Smooth muscle cell (in vitro differentiated cells): ENCODE measurements at regions not wholly inside any gene's neighbourhood (a gene's known extent, or its start where the extent isn't known, plus 50 kb on each side); places are given as distances from the start of the nearest gene placed in this dataset.

ENCODE experiments used
- DNase-seq: peaks from one replicate; lab custom pipeline; 2025; ENCODE audit not compliant: unreplicated experiment; lab: John Stamatoyannopoulos, UW
- H2AFZ ChIP-seq: fragments of 200-600 bp; sonication (generic); 2 replicates; pipeline ENCODE4 v1.6.0; 2016; ENCODE audit warnings: antibody characterized with exemption, low read depth, mild to moderate bottlenecking
- H3F3A ChIP-seq: fragments of 200-600 bp; sonication (generic); 2 replicates; pipeline ENCODE4 v1.6.0; 2017; ENCODE audit warnings: antibody characterized with exemption, low read depth
- H3K27ac ChIP-seq: fragments of 200-600 bp; sonication (generic); 2 replicates; pipeline ENCODE4 v1.5.1; 2016; ENCODE audit warnings: low read depth, mild to moderate bottlenecking
- H3K27me3 ChIP-seq: fragments of 200-600 bp; sonication (generic); 2 replicates; pipeline ENCODE4 v1.6.1; 2016; ENCODE audit warnings: low read depth, mild to moderate bottlenecking
- H3K36me3 ChIP-seq: fragments of 200-600 bp; sonication (generic); 2 replicates; pipeline ENCODE4 v1.5.1; 2016; ENCODE audit warnings: low read depth
- H3K4me1 ChIP-seq: fragments of 200-600 bp; sonication (generic); 2 replicates; pipeline ENCODE4 v1.5.1; 2016; ENCODE audit warnings: low read depth
- H3K4me2 ChIP-seq: fragments of 200-600 bp; sonication (generic); 2 replicates; pipeline ENCODE4 v1.6.0; 2016; ENCODE audit warnings: mild to moderate bottlenecking
- H3K4me3 ChIP-seq: fragments of 200-600 bp; sonication (generic); 2 replicates; pipeline ENCODE4 v1.5.1; 2016; ENCODE audit warnings: mild to moderate bottlenecking
- H3K79me2 ChIP-seq: fragments of 200-600 bp; sonication (generic); 2 replicates; pipeline ENCODE4 v1.6.0; 2016; ENCODE audit warnings: low read depth, mild to moderate bottlenecking
- H3K9ac ChIP-seq: fragments of 200-600 bp; sonication (generic); 2 replicates; pipeline ENCODE4 v1.6.0; 2016; ENCODE audit warnings: low read depth
- H3K9me3 ChIP-seq: fragments of 200-600 bp; sonication (generic); replicated peaks from 2 replicates; pipeline ENCODE4 v1.5.1; 2016; ENCODE audit warnings: low read depth
- H4K20me1 ChIP-seq: fragments of 200-600 bp; sonication (generic); 2 replicates; pipeline ENCODE4 v1.6.0; 2016; ENCODE audit warnings: low read depth
- WGBS: methylation state at CpG from one replicate; pipeline ENCODE4 v1.1.7; 2016; ENCODE audit warnings: low lambda C conversion rate; 5-methylcytosine and 5-hydroxymethylcytosine counted together
- TF ChIP-seq, protein P1 (sequence below): fragments of 200-600 bp; sonication (generic); IDR thresholded peaks from 2 replicates; pipeline ENCODE4 v1.5.1; 2017; ENCODE audit warnings: borderline replicate concordance, mild to moderate bottlenecking, antibody characterized with exemption; ENCODE audit not compliant: insufficient read depth, poor library complexity, severe bottlenecking

DNA sequence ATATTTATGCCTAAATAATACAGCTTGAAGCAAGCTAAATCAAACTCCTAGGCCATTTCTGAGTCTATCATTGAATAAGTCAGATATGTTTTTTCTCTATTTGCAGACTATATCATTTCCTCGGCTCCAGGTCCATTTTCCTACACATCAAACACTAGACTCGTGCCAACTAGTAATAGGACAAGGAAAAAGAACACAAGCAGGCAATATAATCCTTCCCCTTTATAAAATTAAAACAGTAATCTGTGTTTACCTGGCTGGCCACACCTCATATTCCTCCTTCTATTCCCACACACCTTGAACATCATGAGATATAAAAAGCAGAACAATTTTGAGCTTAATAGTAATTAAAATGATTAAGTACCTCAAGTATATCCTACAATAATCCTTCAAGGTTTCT lies 325.7 kb downstream of the TFEC start:
- H3F3A ChIP-seq: no peaks in the 10 kb centered on the region
- no peak overlapping the region for H3K9ac ChIP-seq
- H3K27me3 ChIP-seq: no peaks in the 10 kb centered on the region
- no peaks in the 10 kb centered on the region for H3K9me3 ChIP-seq
- no peak overlapping the region for H3K27ac ChIP-seq
- H3K79me2 ChIP-seq: no peaks in the 10 kb centered on the region
- 90% methylated on average over 2 of the region's 2 CpGs for WGBS
- TF ChIP-seq, protein P1, sequence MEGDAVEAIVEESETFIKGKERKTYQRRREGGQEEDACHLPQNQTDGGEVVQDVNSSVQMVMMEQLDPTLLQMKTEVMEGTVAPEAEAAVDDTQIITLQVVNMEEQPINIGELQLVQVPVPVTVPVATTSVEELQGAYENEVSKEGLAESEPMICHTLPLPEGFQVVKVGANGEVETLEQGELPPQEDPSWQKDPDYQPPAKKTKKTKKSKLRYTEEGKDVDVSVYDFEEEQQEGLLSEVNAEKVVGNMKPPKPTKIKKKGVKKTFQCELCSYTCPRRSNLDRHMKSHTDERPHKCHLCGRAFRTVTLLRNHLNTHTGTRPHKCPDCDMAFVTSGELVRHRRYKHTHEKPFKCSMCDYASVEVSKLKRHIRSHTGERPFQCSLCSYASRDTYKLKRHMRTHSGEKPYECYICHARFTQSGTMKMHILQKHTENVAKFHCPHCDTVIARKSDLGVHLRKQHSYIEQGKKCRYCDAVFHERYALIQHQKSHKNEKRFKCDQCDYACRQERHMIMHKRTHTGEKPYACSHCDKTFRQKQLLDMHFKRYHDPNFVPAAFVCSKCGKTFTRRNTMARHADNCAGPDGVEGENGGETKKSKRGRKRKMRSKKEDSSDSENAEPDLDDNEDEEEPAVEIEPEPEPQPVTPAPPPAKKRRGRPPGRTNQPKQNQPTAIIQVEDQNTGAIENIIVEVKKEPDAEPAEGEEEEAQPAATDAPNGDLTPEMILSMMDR: no peak
- no peak for DNase-seq
- no peak overlapping the region for H3K4me2 ChIP-seq
- no peaks in the 10 kb centered on the region for H3K36me3 ChIP-seq
- no peaks in the 10 kb centered on the region for H4K20me1 ChIP-seq
- no peak overlapping the region for H3K4me3 ChIP-seq
- H2AFZ ChIP-seq: no peak overlapping the region
- no peaks in the 10 kb centered on the region for H3K4me1 ChIP-seq

DNA sequence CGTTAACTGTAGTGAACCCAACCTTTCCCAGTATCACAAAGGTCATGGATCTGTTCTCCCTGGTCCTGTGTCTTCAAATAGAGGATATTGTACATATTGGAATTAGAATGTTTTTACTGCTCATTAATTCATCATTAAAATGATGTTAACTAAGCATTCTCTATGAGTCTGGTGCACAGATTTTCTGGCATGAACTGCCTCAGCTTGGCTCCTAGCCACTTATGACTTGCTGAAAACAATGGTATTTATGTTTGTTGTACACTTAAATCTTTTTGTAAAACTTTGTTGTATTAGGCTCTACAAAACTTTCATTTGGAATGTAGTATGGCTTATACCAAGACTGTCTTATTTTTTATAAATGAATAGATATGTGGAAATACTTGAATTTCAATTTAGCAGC lies 329.4 kb downstream of the TFEC start:
- no peak overlapping the region for H3K4me2 ChIP-seq
- no peaks in the 10 kb centered on the region for H3K79me2 ChIP-seq
- H3K36me3 ChIP-seq: no peaks in the 10 kb centered on the region
- no peak overlapping the region for H3K27ac ChIP-seq
- no peaks in the 10 kb centered on the region for H3K4me1 ChIP-seq
- no peak for DNase-seq
- no peak overlapping the region for H3K9ac ChIP-seq
- no peak overlapping the region for H3K4me3 ChIP-seq
- no peaks in the 10 kb centered on the region for H3K9me3 ChIP-seq
- no peaks in the 10 kb centered on the region for H4K20me1 ChIP-seq
- TF ChIP-seq, protein P1: no peak
- no peaks in the 10 kb centered on the region for H3K27me3 ChIP-seq
- no peaks in the 10 kb centered on the region for H3F3A ChIP-seq
- H2AFZ ChIP-seq: no peak overlapping the region
- WGBS: 91% methylated on average over 1 of the region's 1 CpG

- TF ChIP-seq, protein P1: no peak
- no peak for DNase-seq
- H3K79me2 ChIP-seq: no peaks in the 10 kb centered on the region
- H3K9me3 ChIP-seq: no peaks in the 10 kb centered on the region
- no peak overlapping the region for H3K27ac ChIP-seq
- H3K9ac ChIP-seq: no peak overlapping the region
- no peak overlapping the region for H2AFZ ChIP-seq
- H3K4me2 ChIP-seq: no peak overlapping the region
- no peaks in the 10 kb centered on the region for H3K4me1 ChIP-seq
- no peak overlapping the region for H3K4me3 ChIP-seq
- H3K27me3 ChIP-seq: no peaks in the 10 kb centered on the region
- H4K20me1 ChIP-seq: no peaks in the 10 kb centered on the region
- H3F3A ChIP-seq: no peaks in the 10 kb centered on the region
- no peaks in the 10 kb centered on the region for H3K36me3 ChIP-seq
These were observed 336.1 kb downstream of the TFEC start for GRCh38 chr7:115694424-115694823.

- no peaks in the 10 kb centered on the region for H4K20me1 ChIP-seq
- no peak for DNase-seq
- 90% methylated on average over 4 of the region's 4 CpGs for WGBS
These were observed 336.8 kb downstream of the TFEC start for GRCh38 chr7:115693779-115694178.

More at GRCh38 chr7:115693779-115694178, 336.8 kb downstream of the TFEC start:
- no peak overlapping the region for H3K9ac ChIP-seq
- no peaks in the 10 kb centered on the region for H3K79me2 ChIP-seq
- no peak overlapping the region for H2AFZ ChIP-seq
- no peaks in the 10 kb centered on the region for H3K4me1 ChIP-seq
- no peaks in the 10 kb centered on the region for H3K9me3 ChIP-seq
- no peak overlapping the region for H3K4me2 ChIP-seq
- no peak overlapping the region for H3K27ac ChIP-seq
- H3K36me3 ChIP-seq: no peaks in the 10 kb centered on the region
- H3K27me3 ChIP-seq: no peaks in the 10 kb centered on the region
- H3F3A ChIP-seq: no peaks in the 10 kb centered on the region
- TF ChIP-seq, protein P1: no peak
- H3K4me3 ChIP-seq: no peak overlapping the region
